ENCODE measurements at regions not wholly inside any gene's neighbourhood (a gene's known extent, or its start where the extent isn't known, plus 50 kb on each side); places are given as distances from the start of the nearest gene placed in this dataset.

DNA sequence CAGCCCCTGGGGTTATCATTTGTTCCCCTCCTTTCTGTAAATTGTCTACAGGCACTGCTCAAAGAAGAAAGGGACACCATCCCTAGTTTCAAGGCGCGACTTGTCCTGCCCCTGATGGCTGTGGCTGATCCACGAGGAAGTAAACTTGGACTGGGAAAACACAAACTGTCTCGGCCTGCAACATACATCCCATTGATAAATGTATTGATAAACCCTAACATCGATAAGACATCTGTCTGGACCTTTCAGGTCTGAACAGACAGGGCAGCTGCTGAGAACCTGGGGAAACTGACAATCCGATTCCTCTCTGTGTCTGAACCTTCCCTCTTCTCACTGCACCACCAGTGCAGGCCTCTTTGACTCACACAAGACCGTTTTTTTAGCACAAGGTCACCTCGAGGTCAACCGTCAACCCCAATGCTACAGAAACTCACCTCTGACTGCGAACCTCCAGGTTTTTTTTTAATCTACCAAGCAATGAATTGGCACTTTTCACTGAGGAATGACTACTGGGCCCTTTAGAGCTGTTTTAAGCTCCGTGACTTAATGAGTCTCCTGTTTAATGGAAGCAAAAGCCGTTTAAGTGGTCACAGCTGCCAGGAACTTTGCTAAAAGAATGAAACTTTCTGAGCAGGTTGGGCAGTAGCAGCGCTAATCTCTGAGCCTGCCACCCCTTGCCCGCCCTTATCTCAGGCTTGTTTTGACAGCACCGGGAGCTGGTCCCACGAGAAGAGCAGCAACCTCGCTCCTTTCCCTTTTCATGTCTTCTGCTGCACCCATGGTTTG is 203.8 kb upstream of the TMEM45B start:
- no peak overlapping the region for H3K4me3 ChIP-seq (replicated peaks in 1 of 2; ENCODE audit: low read depth in 2 of 2, low read length in 2 of 2)
- DNase-seq (ENCODE audit: low read depth in 2 of 2) = peak in 1 of 2 donors; percentile 3
- TF ChIP-seq, protein P1, sequence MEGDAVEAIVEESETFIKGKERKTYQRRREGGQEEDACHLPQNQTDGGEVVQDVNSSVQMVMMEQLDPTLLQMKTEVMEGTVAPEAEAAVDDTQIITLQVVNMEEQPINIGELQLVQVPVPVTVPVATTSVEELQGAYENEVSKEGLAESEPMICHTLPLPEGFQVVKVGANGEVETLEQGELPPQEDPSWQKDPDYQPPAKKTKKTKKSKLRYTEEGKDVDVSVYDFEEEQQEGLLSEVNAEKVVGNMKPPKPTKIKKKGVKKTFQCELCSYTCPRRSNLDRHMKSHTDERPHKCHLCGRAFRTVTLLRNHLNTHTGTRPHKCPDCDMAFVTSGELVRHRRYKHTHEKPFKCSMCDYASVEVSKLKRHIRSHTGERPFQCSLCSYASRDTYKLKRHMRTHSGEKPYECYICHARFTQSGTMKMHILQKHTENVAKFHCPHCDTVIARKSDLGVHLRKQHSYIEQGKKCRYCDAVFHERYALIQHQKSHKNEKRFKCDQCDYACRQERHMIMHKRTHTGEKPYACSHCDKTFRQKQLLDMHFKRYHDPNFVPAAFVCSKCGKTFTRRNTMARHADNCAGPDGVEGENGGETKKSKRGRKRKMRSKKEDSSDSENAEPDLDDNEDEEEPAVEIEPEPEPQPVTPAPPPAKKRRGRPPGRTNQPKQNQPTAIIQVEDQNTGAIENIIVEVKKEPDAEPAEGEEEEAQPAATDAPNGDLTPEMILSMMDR (IDR thresholded peaks at IDR 0.05; ENCODE audit: low read depth, low read length) = no peak

DNA sequence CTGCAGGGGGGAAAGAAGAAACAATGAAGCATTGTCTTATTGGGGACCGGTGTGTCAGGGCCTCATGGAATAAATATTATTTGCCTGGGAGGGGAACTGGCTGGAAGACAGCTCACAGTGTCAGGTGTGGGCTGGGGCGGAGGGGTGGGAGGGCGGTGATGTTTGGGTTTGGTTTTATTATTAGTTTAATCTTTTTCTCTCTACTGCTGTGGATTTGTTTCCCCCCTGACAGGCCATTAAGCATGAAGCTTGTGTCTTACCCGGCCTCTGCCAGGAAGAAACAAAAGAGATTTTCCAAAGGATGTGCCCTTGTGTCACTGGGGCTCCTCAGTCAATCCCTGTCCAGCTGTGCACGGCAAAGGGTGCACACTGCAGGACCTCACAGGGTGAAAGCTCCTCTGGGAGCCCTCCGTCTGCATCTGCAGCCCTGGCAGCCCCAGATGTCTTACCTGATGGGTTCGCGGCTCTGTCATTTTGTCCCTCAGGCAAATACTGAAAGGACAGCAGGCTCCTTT is 203.1 kb upstream of the TMEM45B start:
- no peak for DNase-seq (ENCODE audit: low read depth in 2 of 2)
- H3K4me3 ChIP-seq (replicated peaks in 1 of 2; ENCODE audit: low read depth in 2 of 2, low read length in 2 of 2) = no peak overlapping the region
- TF ChIP-seq, protein P1 (IDR thresholded peaks at IDR 0.05; ENCODE audit: low read depth, low read length) = no peak

DNA sequence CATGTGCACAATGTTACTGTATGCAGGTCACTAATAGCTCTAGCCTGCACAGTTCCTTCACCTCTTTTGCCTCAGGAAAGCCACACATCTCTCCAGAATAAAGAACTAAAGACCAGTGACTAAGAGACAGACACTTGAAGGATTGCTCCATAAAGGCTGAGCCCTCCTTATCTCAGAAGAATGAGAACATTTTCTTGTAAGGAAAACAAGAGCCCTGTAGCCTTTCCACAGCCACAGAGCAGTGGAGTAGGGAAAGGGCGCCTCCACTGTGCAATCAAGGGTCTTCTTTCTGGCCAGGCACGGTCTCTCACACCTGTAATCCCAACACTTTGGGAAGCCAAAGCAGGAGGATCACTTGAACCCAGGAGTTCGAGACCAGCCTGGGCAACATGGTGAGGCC is 202.6 kb upstream of the TMEM45B start:
- H3K4me3 ChIP-seq (replicated peaks in 1 of 2; ENCODE audit: low read depth in 2 of 2, low read length in 2 of 2) = no peak overlapping the region
- peak in 1 of 2 donors; percentile 8 for DNase-seq (ENCODE audit: low read depth in 2 of 2)
- TF ChIP-seq, protein P1 (IDR thresholded peaks at IDR 0.05; ENCODE audit: low read depth, low read length) = no peak

DNA sequence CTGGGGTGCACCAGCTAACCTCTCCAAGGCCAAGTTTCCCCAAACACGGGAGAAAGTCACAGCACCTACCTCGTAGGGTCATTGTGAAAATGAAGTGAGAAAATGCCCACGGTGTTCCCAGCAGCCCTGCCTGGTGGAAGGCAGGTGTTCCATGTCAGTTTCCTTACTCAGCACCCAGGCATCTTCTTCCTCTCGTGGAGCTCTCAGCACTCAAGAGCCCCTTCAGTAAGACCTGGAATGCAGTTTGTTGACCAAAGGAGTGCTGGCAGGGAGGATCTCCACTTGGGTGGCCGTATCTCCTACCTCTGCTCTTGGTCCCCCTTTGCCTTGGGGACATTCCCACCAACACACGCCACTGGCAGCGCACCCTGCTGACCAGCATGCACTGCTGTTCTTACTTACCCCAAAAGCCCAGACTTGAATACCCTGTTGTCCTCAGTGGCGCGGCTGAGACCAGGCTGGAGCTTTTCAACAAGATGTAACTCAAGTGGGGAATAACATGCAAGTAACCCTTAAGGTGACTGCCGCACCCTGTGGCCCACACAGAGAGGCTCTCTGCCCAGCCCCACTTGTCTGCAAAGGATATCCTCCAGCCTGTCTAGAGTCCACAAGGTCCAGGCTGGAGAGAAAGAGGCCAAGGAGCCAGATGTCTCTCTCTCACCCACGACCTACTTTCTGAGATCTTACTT is 201.2 kb upstream of the TMEM45B start:
- TF ChIP-seq, protein P1 (IDR thresholded peaks at IDR 0.05; ENCODE audit: low read depth, low read length) = no peak

DNA sequence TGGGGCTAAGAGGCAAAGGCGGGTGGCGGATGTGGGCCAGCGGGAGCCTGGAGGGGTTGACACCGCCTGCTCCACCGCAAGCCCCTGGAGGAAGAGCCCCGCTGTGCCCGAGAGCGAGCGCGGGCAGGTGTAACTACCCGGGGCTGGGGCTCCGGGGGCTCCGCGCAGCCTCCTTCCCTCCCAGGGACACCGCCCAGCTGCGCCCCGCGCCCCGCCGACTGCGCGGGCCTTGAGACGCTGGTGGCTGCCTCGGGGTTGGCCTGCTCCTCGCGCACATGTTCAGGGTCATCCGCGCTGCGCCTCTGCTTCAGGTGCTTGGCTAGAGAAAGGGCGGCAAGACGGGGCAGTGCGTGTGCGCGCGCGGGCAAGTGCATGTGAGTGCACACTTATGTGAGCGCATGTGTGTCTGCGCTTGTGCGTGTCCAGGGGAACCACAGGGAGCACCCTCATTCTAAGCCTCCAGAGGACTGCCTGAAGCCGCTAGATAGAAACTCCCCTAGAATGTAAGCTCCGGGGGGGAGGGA is 197.5 kb upstream of the TMEM45B start:
- no peak overlapping the region for H3K4me3 ChIP-seq (replicated peaks in 1 of 2; ENCODE audit: low read depth in 2 of 2, low read length in 2 of 2)
- DNase-seq (ENCODE audit: low read depth in 2 of 2) = no peak
- TF ChIP-seq, protein P1 (IDR thresholded peaks at IDR 0.05; ENCODE audit: low read depth, low read length) = no peak

More for the DNA sequence above, 201.2 kb upstream of the TMEM45B start:
- no peak overlapping the region for H3K4me3 ChIP-seq (replicated peaks in 1 of 2; ENCODE audit: low read depth in 2 of 2, low read length in 2 of 2)
- no peak for DNase-seq (ENCODE audit: low read depth in 2 of 2)

DNA sequence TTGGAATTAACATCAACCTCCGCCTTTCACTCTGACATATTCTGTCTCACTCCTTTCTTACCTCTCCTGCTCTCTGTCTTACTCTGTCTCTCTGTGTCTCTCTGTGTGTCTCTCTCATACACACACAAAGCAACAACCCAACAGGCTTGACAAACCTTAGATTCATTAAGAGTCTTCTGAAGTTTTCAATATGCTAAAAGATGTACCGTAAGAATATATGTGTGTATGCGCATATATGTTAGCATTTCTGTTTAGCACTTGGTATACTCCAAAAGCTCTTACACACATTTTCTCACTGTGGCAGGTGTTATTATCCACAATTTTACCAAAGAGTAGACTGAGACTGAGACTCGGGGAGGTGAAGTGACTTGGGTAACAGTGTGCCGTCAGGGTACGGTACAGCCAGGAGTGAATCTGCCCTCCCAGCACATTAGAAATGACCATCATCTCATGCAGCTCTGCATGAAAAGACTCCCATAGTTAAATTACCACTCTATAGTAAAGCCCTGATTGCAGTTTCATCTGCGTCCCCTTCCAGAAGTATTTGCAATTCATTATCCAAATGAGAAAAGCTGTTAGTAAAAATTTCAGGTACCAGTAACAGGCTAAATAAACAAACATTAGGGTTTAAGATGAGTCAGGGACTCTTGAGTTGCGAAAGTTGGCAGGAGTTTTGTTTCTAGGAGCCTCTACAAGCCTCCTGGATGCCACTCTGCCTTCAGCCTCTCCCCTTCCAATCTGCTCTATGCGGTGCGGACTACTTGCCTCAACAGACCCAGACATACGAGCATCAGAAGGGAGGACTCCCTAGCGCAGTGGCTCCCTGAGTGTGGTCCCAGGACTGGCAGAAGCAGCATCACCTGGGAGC is 195.2 kb upstream of the TMEM45B start:
- H3K4me3 ChIP-seq (replicated peaks in 1 of 2; ENCODE audit: low read depth in 2 of 2, low read length in 2 of 2) = no peak overlapping the region
- TF ChIP-seq, protein P1 (IDR thresholded peaks at IDR 0.05; ENCODE audit: low read depth, low read length) = no peak
- DNase-seq (ENCODE audit: low read depth in 2 of 2) = peak in 1 of 2 donors; percentile 33
